Neural crest cell (in vitro differentiated cells): ENCODE measurements at regions not wholly inside any gene's neighbourhood (a gene's known extent, or its start where the extent isn't known, plus 50 kb on each side); places are given as distances from the start of the nearest gene placed in this dataset.
"Not testable (repeated sequence)": the region's sequence is repeated elsewhere in the genome, so short reads cannot be mapped to it uniquely, and the experiment has no call there.

Source experiments
- DNase-seq: peaks from one replicate; pipeline ENCODE4 v3.0.0; 2021; ENCODE audit warnings: low read depth, mixed read lengths, low spot score
- H3K27ac Mint-ChIP-seq: one replicate; pipeline ENCODE4 v1.8.0; 2021; ENCODE audit warnings: mild to moderate bottlenecking, mixed read lengths; ENCODE audit not compliant: unreplicated experiment
- H3K27me3 Mint-ChIP-seq: 2 replicates; pipeline ENCODE4 v1.8.0; 2021; ENCODE audit warnings: low read depth, mild to moderate bottlenecking, mixed read lengths
- H3K36me3 Mint-ChIP-seq: 2 replicates; pipeline ENCODE4 v1.8.0; 2021; ENCODE audit warnings: low read depth, mild to moderate bottlenecking, mixed read lengths
- H3K4me1 Mint-ChIP-seq: 2 replicates; pipeline ENCODE4 v1.8.0; 2021; ENCODE audit warnings: mixed read lengths
- H3K4me3 Mint-ChIP-seq: one replicate; pipeline ENCODE4 v1.8.0; 2021; ENCODE audit warnings: mild to moderate bottlenecking, mixed read lengths
- H3K9me3 Mint-ChIP-seq: 2 replicates; pipeline ENCODE4 v1.8.0; 2021; ENCODE audit warnings: mixed read lengths
- CTCF ChIP-seq: fragments of 200-600 bp; sonication (generic); conservative IDR thresholded peaks from 2 replicates; pipeline ENCODE4 v1.5.0; 2021; ENCODE audit warnings: antibody characterized with exemption, mild to moderate bottlenecking

GRCh38 chr1:4485878-4486277 lies 168.5 kb upstream of the AJAP1 start:
- DNase-seq = no peak
- no peak for TF ChIP-seq CTCF
- peaks cover 3% of the 10 kb centered on the region for H3K27me3 Mint-ChIP-seq
- H3K4me3 Mint-ChIP-seq = no peak overlapping the region
- no peaks in the 10 kb centered on the region for H3K36me3 Mint-ChIP-seq
- H3K4me1 Mint-ChIP-seq = peaks cover 5% of the 10 kb centered on the region
- no peaks in the 10 kb centered on the region for H3K9me3 Mint-ChIP-seq
- no peak overlapping the region for H3K27ac Mint-ChIP-seq

GRCh38 chr1:4486408-4487120 lies 167.8 kb upstream of the AJAP1 start:
- Mint-ChIP-seq H3K27ac (no peak overlapping the region), H3K36me3 (no peaks in the 10 kb centered on the region), H3K9me3 (no peaks in the 10 kb centered on the region), H3K4me1 (peaks cover 5% of the 10 kb centered on the region), H3K27me3 (peaks cover 3% of the 10 kb centered on the region), H3K4me3 (no peak overlapping the region)
- no peak for DNase-seq
- TF ChIP-seq CTCF = no peak

- peaks cover 5% of the 10 kb centered on the region for H3K4me1 Mint-ChIP-seq
- no peak for DNase-seq
- H3K9me3 Mint-ChIP-seq = no peaks in the 10 kb centered on the region
- TF ChIP-seq CTCF = no peak
- no peak overlapping the region for H3K27ac Mint-ChIP-seq
- no peaks in the 10 kb centered on the region for H3K36me3 Mint-ChIP-seq
- no peak overlapping the region for H3K4me3 Mint-ChIP-seq
- peaks cover 3% of the 10 kb centered on the region for H3K27me3 Mint-ChIP-seq
Measured at GRCh38 chr1:4488018-4488417, 166.4 kb upstream of the AJAP1 start.

GRCh38 chr1:4489486-4489885 lies 164.9 kb upstream of the AJAP1 start:
- Mint-ChIP-seq H3K36me3 (no peaks in the 10 kb centered on the region), H3K27ac (no peak overlapping the region), H3K27me3 (peaks cover 5% of the 10 kb centered on the region), H3K4me1 (peaks cover 5% of the 10 kb centered on the region), H3K4me3 (no peak overlapping the region), H3K9me3 (no peaks in the 10 kb centered on the region)
- no peak for DNase-seq
- no peak for TF ChIP-seq CTCF

GRCh38 chr1:4489992-4490391 lies 164.4 kb upstream of the AJAP1 start:
- DNase-seq, H3K27me3 Mint-ChIP-seq, H3K36me3 Mint-ChIP-seq, H3K9me3 Mint-ChIP-seq, H3K4me1 Mint-ChIP-seq, H3K4me3 Mint-ChIP-seq, H3K27ac Mint-ChIP-seq: not testable (repeated sequence)

- no peak for TF ChIP-seq CTCF
- no peaks in the 10 kb centered on the region for H3K4me1 Mint-ChIP-seq
- H3K9me3 Mint-ChIP-seq = no peaks in the 10 kb centered on the region
- no peak overlapping the region for H3K27ac Mint-ChIP-seq
- no peak for DNase-seq
- H3K36me3 Mint-ChIP-seq = no peaks in the 10 kb centered on the region
- H3K4me3 Mint-ChIP-seq = no peak overlapping the region
- H3K27me3 Mint-ChIP-seq = peaks cover 5% of the 10 kb centered on the region
Measured at GRCh38 chr1:4494027-4494426, 160.4 kb upstream of the AJAP1 start.
